ENCODE measurements at regions not wholly inside any gene's neighbourhood (a gene's known extent, or its start where the extent isn't known, plus 50 kb on each side); places are given as distances from the start of the nearest gene placed in this dataset.

DNA sequence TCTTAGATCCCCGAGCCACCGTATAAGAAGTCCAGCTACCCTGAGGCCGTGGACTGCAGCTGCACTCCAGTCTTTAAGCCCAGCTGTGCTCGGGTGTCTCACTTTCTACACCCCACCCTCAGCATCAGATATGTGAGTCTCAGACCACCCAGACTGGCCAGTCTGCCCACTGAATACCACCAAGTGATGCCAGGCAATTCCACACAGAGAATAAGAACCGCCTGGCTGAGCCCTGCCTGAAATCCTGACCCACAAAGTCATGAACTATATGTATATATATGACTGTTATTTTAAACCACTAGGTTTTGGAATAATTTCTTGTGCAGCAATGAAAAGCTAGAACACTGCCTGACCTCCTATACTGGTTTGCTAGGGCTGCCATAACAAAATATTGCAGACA is 106.7 kb downstream of the FOXF2 start:
- Histone ChIP-seq H3K4me3 (no peak overlapping the region), H3K4me1 (ENCODE audit: low read depth) (peaks cover 7% of the 10 kb centered on the region), H3K36me3 (ENCODE audit: low read depth) (no peaks in the 10 kb centered on the region), H3K9me3 (no peaks in the 10 kb centered on the region)
- ATAC-seq: no peak
- DNase-seq: no peak
- intact Hi-C loops (cut with DNase I, micrococcal nuclease): no loop called here
- TF ChIP-seq, protein P1, sequence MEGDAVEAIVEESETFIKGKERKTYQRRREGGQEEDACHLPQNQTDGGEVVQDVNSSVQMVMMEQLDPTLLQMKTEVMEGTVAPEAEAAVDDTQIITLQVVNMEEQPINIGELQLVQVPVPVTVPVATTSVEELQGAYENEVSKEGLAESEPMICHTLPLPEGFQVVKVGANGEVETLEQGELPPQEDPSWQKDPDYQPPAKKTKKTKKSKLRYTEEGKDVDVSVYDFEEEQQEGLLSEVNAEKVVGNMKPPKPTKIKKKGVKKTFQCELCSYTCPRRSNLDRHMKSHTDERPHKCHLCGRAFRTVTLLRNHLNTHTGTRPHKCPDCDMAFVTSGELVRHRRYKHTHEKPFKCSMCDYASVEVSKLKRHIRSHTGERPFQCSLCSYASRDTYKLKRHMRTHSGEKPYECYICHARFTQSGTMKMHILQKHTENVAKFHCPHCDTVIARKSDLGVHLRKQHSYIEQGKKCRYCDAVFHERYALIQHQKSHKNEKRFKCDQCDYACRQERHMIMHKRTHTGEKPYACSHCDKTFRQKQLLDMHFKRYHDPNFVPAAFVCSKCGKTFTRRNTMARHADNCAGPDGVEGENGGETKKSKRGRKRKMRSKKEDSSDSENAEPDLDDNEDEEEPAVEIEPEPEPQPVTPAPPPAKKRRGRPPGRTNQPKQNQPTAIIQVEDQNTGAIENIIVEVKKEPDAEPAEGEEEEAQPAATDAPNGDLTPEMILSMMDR (IDR thresholded peaks at IDR 0.05): no peak

DNA sequence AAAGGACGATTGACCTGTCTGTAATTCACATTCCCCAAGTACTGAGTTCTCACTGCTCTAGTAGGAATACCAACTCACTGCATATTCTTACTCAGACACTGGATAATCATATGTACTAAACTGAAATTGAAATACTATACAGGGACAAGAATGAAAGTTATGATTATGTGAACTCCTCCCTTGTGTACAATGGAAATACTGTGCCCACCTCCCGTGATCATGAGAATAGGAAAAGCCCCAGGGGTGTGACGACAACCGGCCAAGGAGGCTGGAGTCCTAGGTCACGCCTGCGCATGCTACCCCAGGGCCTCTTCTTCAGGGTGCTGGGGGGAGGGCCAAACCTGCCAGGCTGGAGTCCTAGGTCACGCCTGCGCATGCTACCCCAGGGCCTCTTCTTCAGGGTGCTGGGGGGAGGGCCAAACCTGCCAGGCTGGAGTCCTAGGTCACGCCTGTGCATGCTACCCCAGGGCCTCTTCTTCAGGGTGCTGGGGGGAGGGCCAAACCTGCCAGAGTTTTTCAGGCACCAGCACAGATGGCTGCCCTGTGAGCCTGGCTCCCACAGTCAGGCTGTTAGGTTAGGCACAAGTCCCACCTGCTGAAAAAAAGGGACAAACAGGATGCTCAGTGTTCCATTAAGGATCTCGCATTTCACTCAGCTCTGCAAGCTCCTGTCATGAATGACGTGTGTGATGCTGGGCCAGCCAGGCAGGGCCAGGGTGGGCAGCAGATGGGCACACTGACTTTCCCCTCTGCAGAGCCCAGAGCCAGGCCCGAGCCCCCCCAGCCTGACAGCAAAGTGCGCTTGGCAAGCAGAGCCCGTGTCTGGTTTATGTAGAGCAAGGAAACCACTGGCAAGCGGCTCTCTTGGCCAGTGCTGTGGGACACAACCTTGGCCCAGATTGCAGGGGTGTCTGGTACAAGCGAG is 107.7 kb downstream of the FOXF2 start:
- Histone ChIP-seq H3K4me1 (ENCODE audit: low read depth) (peaks cover 8% of the 10 kb centered on the region), H3K36me3 (ENCODE audit: low read depth) (no peaks in the 10 kb centered on the region), H3K9me3 (no peaks in the 10 kb centered on the region), H3K4me3 (no peak overlapping the region)
- TF ChIP-seq, protein P1 (IDR thresholded peaks at IDR 0.05): no peak
- DNase-seq (no peak), ATAC-seq (no peak)
- intact Hi-C loops (cut with DNase I, micrococcal nuclease): no loop called here

DNA sequence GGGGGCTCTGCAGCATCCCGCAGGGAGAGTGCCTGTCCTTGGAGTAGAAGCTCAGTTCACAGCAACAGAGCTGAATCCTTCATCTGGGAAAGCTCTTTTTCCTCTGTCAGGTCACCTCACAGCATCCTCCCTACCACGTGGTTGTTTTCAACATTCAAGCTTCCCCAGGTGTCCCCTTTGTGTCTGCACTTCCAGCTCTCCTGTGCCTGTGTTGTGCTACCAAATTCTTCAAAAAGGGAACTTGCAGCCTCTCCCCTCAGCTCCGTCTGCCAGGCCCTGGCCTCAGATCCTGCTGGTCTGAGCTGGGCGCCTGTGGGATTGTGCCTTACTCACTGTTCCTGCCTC is 108.4 kb downstream of the FOXF2 start:
- intact Hi-C loops (cut with DNase I, micrococcal nuclease): no loop called here

DNA sequence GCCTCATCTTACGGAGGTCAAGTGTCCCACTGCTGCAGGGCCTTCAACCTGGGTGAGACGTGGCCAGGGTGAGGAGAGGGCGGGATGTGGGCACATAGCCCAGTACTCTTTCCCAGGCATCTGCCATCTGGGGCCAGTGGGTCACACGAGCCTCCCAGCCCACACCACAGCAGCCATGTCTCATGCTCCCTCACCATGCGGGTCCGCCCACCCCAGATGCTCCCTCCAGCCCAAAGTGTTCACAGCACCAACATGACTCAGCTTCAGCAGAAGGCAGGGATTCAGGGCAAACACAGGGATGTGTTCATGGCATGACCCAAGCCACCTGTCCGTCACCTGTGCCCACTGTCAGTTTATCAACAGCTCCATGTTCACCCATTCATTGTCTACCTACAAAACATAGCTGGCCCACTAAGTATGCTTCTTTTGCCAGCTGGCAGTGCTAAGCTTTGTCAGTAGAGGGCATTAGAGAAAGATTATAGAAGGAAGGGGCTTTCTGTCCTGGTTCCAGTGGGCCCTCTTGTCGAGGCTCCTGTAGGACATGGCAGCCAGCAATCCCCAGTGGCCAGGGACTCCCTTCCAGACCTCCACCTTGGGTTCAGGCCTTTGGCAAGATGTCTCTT is 109.2 kb downstream of the FOXF2 start:
- TF ChIP-seq, protein P1 (IDR thresholded peaks at IDR 0.05): no peak
- ATAC-seq (no peak), DNase-seq (no peak)
- no peaks in the 10 kb centered on the region for H3K36me3 ChIP-seq (ENCODE audit: low read depth)
- H3K9me3 ChIP-seq: no peaks in the 10 kb centered on the region
- intact Hi-C loops (cut with DNase I, micrococcal nuclease): no loop called here
- H3K4me1 ChIP-seq (ENCODE audit: low read depth): peaks cover 8% of the 10 kb centered on the region
- H3K4me3 ChIP-seq: no peak overlapping the region

More for the DNA sequence above, 108.4 kb downstream of the FOXF2 start:
- H3K9me3 ChIP-seq: no peaks in the 10 kb centered on the region
- no peaks in the 10 kb centered on the region for H3K36me3 ChIP-seq (ENCODE audit: low read depth)
- no peak overlapping the region for H3K4me3 ChIP-seq
- H3K4me1 ChIP-seq (ENCODE audit: low read depth): peaks cover 8% of the 10 kb centered on the region
- DNase-seq: no peak
- TF ChIP-seq, protein P1 (IDR thresholded peaks at IDR 0.05): no peak
- ATAC-seq: no peak

DNA sequence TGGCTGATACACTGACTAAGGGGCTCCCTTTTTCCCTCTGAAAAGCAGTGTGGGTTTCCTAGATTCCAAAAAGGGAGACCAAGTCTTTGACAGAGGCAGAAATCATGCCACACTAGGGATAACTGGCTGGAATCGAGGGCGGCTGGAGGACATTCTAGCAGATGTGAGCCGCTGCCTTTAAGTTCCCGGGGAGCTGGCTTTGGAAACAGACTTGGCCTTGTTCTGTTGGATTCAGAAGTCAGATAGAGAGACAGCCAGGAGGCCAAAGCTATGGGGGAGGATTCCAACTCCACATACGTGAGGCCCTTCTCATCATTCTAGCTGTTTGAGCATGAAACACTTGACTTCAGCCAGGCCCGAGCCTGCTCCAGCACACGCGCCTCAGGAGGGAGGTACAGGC is 109.9 kb upstream of the FOXC1 start:
- Histone ChIP-seq H3K9me3 (no peaks in the 10 kb centered on the region), H3K4me3 (no peak overlapping the region), H3K36me3 (ENCODE audit: low read depth) (no peaks in the 10 kb centered on the region), H3K4me1 (ENCODE audit: low read depth) (peaks cover 8% of the 10 kb centered on the region)
- ATAC-seq: no peak
- DNase-seq: no peak
- TF ChIP-seq, protein P1 (IDR thresholded peaks at IDR 0.05): no peak
- intact Hi-C loops (cut with DNase I, micrococcal nuclease): no loop called here

All from mucosa of descending colon (tissue), 3 donors.